GM12874 (cell line): ENCODE measurements at regions not wholly inside any gene's neighbourhood (a gene's known extent, or its start where the extent isn't known, plus 50 kb on each side); places are given as distances from the start of the nearest gene placed in this dataset.

Experiments used
- CTCF ChIP-seq: IDR thresholded peaks from 2 replicates; pipeline ENCODE4 v1.5.1; 2011; ENCODE audit warnings: low read depth, mild to moderate bottlenecking, control low read depth, low read length, moderate library complexity; ENCODE audit not compliant: insufficient read depth

DNA sequence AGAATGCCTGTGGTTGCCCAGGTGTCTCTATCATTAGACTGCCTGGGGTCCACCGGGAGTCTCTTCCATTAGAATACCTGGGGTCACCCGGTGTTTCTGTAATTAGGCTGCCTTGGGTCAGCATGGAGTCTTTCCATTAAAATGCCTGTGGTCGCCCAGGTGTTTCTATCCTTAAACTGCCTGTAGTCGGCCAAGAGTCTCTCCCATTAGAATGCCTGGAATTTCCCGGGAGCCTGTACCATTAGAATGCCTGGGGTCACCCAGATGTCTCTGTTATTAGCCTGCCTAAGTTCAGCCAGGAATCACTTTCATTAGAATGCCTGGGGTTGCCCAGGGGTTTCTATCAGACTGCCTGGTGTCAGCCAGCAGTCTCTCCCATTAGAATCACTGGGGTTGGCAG, 1492.8 kb downstream of the UQCRFS1 start:
- no peak for TF ChIP-seq CTCF

DNA sequence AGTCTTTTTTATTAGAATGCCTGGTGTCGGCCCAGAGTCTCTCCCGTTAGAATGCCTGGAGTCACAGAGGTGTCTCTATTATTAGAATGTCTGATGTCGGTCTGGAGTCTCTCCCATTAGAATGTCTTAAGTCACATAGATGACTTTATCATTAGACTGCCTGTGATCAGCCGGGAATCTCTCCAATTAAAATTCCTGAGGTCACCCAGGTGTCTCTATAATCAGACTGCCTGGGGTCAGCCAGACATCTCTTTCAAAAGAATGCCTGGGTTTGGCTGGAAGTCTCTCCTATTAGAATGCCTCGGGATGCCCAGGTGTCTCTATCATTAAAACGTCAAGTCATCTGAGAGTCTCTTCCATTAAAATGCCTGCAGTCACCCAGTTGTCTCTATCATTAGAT, 1493.9 kb downstream of the UQCRFS1 start:
- no peak for TF ChIP-seq CTCF

GRCh38 chr19:27718234-27718633, 1494.7 kb downstream of the UQCRFS1 start:
- TF ChIP-seq CTCF: no peak

GRCh38 chr19:27717825-27718224, 1495.1 kb downstream of the UQCRFS1 start:
- TF ChIP-seq CTCF: no peak

- TF ChIP-seq CTCF: no peak
These were observed 1496.0 kb downstream of the UQCRFS1 start for GRCh38 chr19:27716922-27717321.

DNA sequence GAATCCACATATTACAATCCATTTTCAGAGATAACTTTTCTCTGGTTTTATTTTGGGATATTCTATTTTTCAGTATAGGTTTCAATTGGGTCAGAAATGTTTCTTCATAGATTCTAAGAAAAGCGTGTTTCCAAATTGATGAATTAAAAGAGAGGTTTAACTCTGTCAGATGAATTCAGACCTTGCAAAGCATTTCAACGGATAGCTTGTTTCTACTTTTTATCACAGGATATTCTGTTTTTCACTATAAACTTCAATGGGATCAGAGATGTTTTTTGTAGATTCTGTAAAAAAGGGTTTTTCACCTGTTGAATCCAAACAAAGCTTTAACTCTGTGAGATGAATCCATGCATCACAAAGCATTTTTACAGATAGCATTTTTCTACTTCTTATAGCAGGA, 1498.1 kb downstream of the UQCRFS1 start:
- TF ChIP-seq CTCF: no peak

DNA sequence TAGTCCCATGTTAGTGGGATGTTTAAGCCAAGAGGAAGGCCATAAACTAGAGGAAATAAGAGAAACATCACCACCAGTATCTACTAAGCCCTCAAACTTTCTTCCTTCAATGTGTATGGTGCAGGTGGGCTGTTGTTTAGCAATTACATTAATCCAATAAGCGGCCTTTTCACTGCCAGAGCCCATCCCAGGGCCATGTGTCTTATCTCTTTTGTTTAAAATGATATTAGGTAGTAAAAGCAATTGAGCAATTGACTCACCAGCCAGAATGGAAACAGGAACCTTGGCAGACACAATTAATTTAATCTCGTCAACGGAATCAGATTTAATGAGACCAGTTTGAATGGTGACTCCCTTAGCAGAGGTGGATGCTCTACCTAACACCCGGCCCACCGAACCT, 1503.5 kb downstream of the UQCRFS1 start:
- no peak for TF ChIP-seq CTCF

GRCh38 chr19:27705896-27706295, 1507.1 kb downstream of the UQCRFS1 start:
- TF ChIP-seq CTCF: no peak
